ENCODE measurements at regions not wholly inside any gene's neighbourhood (a gene's known extent, or its start where the extent isn't known, plus 50 kb on each side); places are given as distances from the start of the nearest gene placed in this dataset.

GRCh38 chr4:137193564-137193963, 338.7 kb downstream of the PCDH18 start:
- Histone ChIP-seq H3K27ac (ENCODE audit: low read depth, low read length) (no peak overlapping the region), H3K4me3 (ENCODE audit: low read length in 3 of 3) (no peak overlapping the region), H3K9ac (ENCODE audit: low read depth in 1 of 3, low read length in 3 of 3) (no peak overlapping the region), H3K9me3 (ENCODE audit: control insufficient read depth in 3 of 3, low read length in 3 of 3) (no peaks in the 10 kb centered on the region), H3K4me1 (ENCODE audit: control insufficient read depth in 3 of 3, insufficient read depth in 3 of 3, low read length in 3 of 3) (no peaks in the 10 kb centered on the region), H3K27me3 (ENCODE audit: control insufficient read depth in 3 of 3, insufficient read depth in 3 of 3, low read length in 3 of 3) (no peaks in the 10 kb centered on the region), H3K36me3 (ENCODE audit: control insufficient read depth in 3 of 3, insufficient read depth in 3 of 3, low read length in 3 of 3) (no peaks in the 10 kb centered on the region)

- Histone ChIP-seq H3K9ac (ENCODE audit: low read depth in 1 of 3, low read length in 3 of 3) (no peak overlapping the region), H3K4me1 (ENCODE audit: control insufficient read depth in 3 of 3, insufficient read depth in 3 of 3, low read length in 3 of 3) (no peaks in the 10 kb centered on the region), H3K36me3 (ENCODE audit: control insufficient read depth in 3 of 3, insufficient read depth in 3 of 3, low read length in 3 of 3) (no peaks in the 10 kb centered on the region), H3K9me3 (ENCODE audit: control insufficient read depth in 3 of 3, low read length in 3 of 3) (no peaks in the 10 kb centered on the region), H3K27me3 (ENCODE audit: control insufficient read depth in 3 of 3, insufficient read depth in 3 of 3, low read length in 3 of 3) (no peaks in the 10 kb centered on the region), H3K27ac (ENCODE audit: low read depth, low read length) (no peak overlapping the region), H3K4me3 (ENCODE audit: low read length in 3 of 3) (no peak overlapping the region)
These were observed 350.9 kb downstream of the PCDH18 start for GRCh38 chr4:137181293-137181899.

GRCh38 chr4:137180349-137180748, 351.9 kb downstream of the PCDH18 start:
- no peaks in the 10 kb centered on the region for H3K36me3 ChIP-seq (ENCODE audit: control insufficient read depth in 3 of 3, insufficient read depth in 3 of 3, low read length in 3 of 3)
- no peak overlapping the region for H3K9ac ChIP-seq (ENCODE audit: low read depth in 1 of 3, low read length in 3 of 3)
- no peak overlapping the region for H3K27ac ChIP-seq (ENCODE audit: low read depth, low read length)
- H3K4me1 ChIP-seq (ENCODE audit: control insufficient read depth in 3 of 3, insufficient read depth in 3 of 3, low read length in 3 of 3) = no peaks in the 10 kb centered on the region
- H3K4me3 ChIP-seq (ENCODE audit: low read length in 3 of 3) = no peak overlapping the region
- H3K27me3 ChIP-seq (ENCODE audit: control insufficient read depth in 3 of 3, insufficient read depth in 3 of 3, low read length in 3 of 3) = no peaks in the 10 kb centered on the region
- no peaks in the 10 kb centered on the region for H3K9me3 ChIP-seq (ENCODE audit: control insufficient read depth in 3 of 3, low read length in 3 of 3)

- no peak overlapping the region for H3K27ac ChIP-seq (ENCODE audit: low read depth, low read length)
- H3K9me3 ChIP-seq (ENCODE audit: control insufficient read depth in 3 of 3, low read length in 3 of 3) = no peaks in the 10 kb centered on the region
- no peaks in the 10 kb centered on the region for H3K27me3 ChIP-seq (ENCODE audit: control insufficient read depth in 3 of 3, insufficient read depth in 3 of 3, low read length in 3 of 3)
- no peak overlapping the region for H3K9ac ChIP-seq (ENCODE audit: low read depth in 1 of 3, low read length in 3 of 3)
- no peaks in the 10 kb centered on the region for H3K4me1 ChIP-seq (ENCODE audit: control insufficient read depth in 3 of 3, insufficient read depth in 3 of 3, low read length in 3 of 3)
- no peaks in the 10 kb centered on the region for H3K36me3 ChIP-seq (ENCODE audit: control insufficient read depth in 3 of 3, insufficient read depth in 3 of 3, low read length in 3 of 3)
- H3K4me3 ChIP-seq (ENCODE audit: low read length in 3 of 3) = no peak overlapping the region
These were observed 375.5 kb downstream of the PCDH18 start for GRCh38 chr4:137156807-137157206.

- Histone ChIP-seq H3K4me3 (ENCODE audit: low read length in 3 of 3) (no peak overlapping the region), H3K9me3 (ENCODE audit: control insufficient read depth in 3 of 3, low read length in 3 of 3) (no peaks in the 10 kb centered on the region), H3K9ac (ENCODE audit: low read depth in 1 of 3, low read length in 3 of 3) (no peak overlapping the region), H3K27me3 (ENCODE audit: control insufficient read depth in 3 of 3, insufficient read depth in 3 of 3, low read length in 3 of 3) (no peaks in the 10 kb centered on the region), H3K36me3 (ENCODE audit: control insufficient read depth in 3 of 3, insufficient read depth in 3 of 3, low read length in 3 of 3) (no peaks in the 10 kb centered on the region), H3K27ac (ENCODE audit: low read depth, low read length) (no peak overlapping the region), H3K4me1 (ENCODE audit: control insufficient read depth in 3 of 3, insufficient read depth in 3 of 3, low read length in 3 of 3) (no peaks in the 10 kb centered on the region)
These were observed 376.2 kb downstream of the PCDH18 start for GRCh38 chr4:137156054-137156453.

- Histone ChIP-seq H3K9me3 (ENCODE audit: control insufficient read depth in 3 of 3, low read length in 3 of 3) (no peaks in the 10 kb centered on the region), H3K4me3 (ENCODE audit: low read length in 3 of 3) (no peak overlapping the region), H3K9ac (ENCODE audit: low read depth in 1 of 3, low read length in 3 of 3) (no peak overlapping the region), H3K4me1 (ENCODE audit: control insufficient read depth in 3 of 3, insufficient read depth in 3 of 3, low read length in 3 of 3) (no peaks in the 10 kb centered on the region), H3K36me3 (ENCODE audit: control insufficient read depth in 3 of 3, insufficient read depth in 3 of 3, low read length in 3 of 3) (no peaks in the 10 kb centered on the region), H3K27ac (ENCODE audit: low read depth, low read length) (no peak overlapping the region), H3K27me3 (ENCODE audit: control insufficient read depth in 3 of 3, insufficient read depth in 3 of 3, low read length in 3 of 3) (no peaks in the 10 kb centered on the region)
These were observed 401.1 kb downstream of the PCDH18 start for GRCh38 chr4:137131201-137131600.

- no peak overlapping the region for H3K4me3 ChIP-seq (ENCODE audit: low read length in 3 of 3)
These were observed 402.4 kb downstream of the PCDH18 start for GRCh38 chr4:137129845-137130244.

GRCh38 chr4:137129441-137129840, 402.9 kb downstream of the PCDH18 start:
- H3K36me3 ChIP-seq (ENCODE audit: control insufficient read depth in 3 of 3, insufficient read depth in 3 of 3, low read length in 3 of 3) = no peaks in the 10 kb centered on the region
- H3K4me1 ChIP-seq (ENCODE audit: control insufficient read depth in 3 of 3, insufficient read depth in 3 of 3, low read length in 3 of 3) = no peaks in the 10 kb centered on the region
- no peak overlapping the region for H3K4me3 ChIP-seq (ENCODE audit: low read length in 3 of 3)
- H3K9ac ChIP-seq (ENCODE audit: low read depth in 1 of 3, low read length in 3 of 3) = no peak overlapping the region
- H3K9me3 ChIP-seq (ENCODE audit: control insufficient read depth in 3 of 3, low read length in 3 of 3) = no peaks in the 10 kb centered on the region
- no peaks in the 10 kb centered on the region for H3K27me3 ChIP-seq (ENCODE audit: control insufficient read depth in 3 of 3, insufficient read depth in 3 of 3, low read length in 3 of 3)
- no peak overlapping the region for H3K27ac ChIP-seq (ENCODE audit: low read depth, low read length)

More at GRCh38 chr4:137129845-137130244, 402.4 kb downstream of the PCDH18 start:
- Histone ChIP-seq H3K36me3 (ENCODE audit: control insufficient read depth in 3 of 3, insufficient read depth in 3 of 3, low read length in 3 of 3) (no peaks in the 10 kb centered on the region), H3K4me1 (ENCODE audit: control insufficient read depth in 3 of 3, insufficient read depth in 3 of 3, low read length in 3 of 3) (no peaks in the 10 kb centered on the region), H3K27ac (ENCODE audit: low read depth, low read length) (no peak overlapping the region), H3K9me3 (ENCODE audit: control insufficient read depth in 3 of 3, low read length in 3 of 3) (no peaks in the 10 kb centered on the region), H3K27me3 (ENCODE audit: control insufficient read depth in 3 of 3, insufficient read depth in 3 of 3, low read length in 3 of 3) (no peaks in the 10 kb centered on the region), H3K9ac (ENCODE audit: low read depth in 1 of 3, low read length in 3 of 3) (no peak overlapping the region)

GRCh38 chr4:137125011-137125410, 407.3 kb downstream of the PCDH18 start:
- Histone ChIP-seq H3K4me3 (ENCODE audit: low read length in 3 of 3) (peak overlapping the region; percentile 30 to 81 (median 46)), H3K4me1 (ENCODE audit: control insufficient read depth in 3 of 3, insufficient read depth in 3 of 3, low read length in 3 of 3) (no peaks in the 10 kb centered on the region), H3K27me3 (ENCODE audit: control insufficient read depth in 3 of 3, insufficient read depth in 3 of 3, low read length in 3 of 3) (no peaks in the 10 kb centered on the region), H3K9me3 (ENCODE audit: control insufficient read depth in 3 of 3, low read length in 3 of 3) (no peaks in the 10 kb centered on the region), H3K27ac (ENCODE audit: low read depth, low read length) (no peak overlapping the region), H3K36me3 (ENCODE audit: control insufficient read depth in 3 of 3, insufficient read depth in 3 of 3, low read length in 3 of 3) (no peaks in the 10 kb centered on the region), H3K9ac (ENCODE audit: low read depth in 1 of 3, low read length in 3 of 3) (peak overlapping the region in 2 of 3 donors; percentile 46 to 77)

GRCh38 chr4:137124278-137124932, 407.9 kb downstream of the PCDH18 start:
- H3K27ac ChIP-seq (ENCODE audit: low read depth, low read length) = no peak overlapping the region
- peak overlapping the region in 2 of 3 donors; percentile 46 to 77 for H3K9ac ChIP-seq (ENCODE audit: low read depth in 1 of 3, low read length in 3 of 3)
- H3K27me3 ChIP-seq (ENCODE audit: control insufficient read depth in 3 of 3, insufficient read depth in 3 of 3, low read length in 3 of 3) = no peaks in the 10 kb centered on the region
- H3K4me3 ChIP-seq (ENCODE audit: low read length in 3 of 3) = peak overlapping the region; percentile 30 to 81 (median 46)
- no peaks in the 10 kb centered on the region for H3K9me3 ChIP-seq (ENCODE audit: control insufficient read depth in 3 of 3, low read length in 3 of 3)
- no peaks in the 10 kb centered on the region for H3K36me3 ChIP-seq (ENCODE audit: control insufficient read depth in 3 of 3, insufficient read depth in 3 of 3, low read length in 3 of 3)
- no peaks in the 10 kb centered on the region for H3K4me1 ChIP-seq (ENCODE audit: control insufficient read depth in 3 of 3, insufficient read depth in 3 of 3, low read length in 3 of 3)
